Suprapubic skin (tissue), 4 donors: ENCODE measurements at regions not wholly inside any gene's neighbourhood (a gene's known extent, or its start where the extent isn't known, plus 50 kb on each side); places are given as distances from the start of the nearest gene placed in this dataset.

Source experiments
- DNase-seq, 2 donors: peaks; one replicate each; pipeline ENCODE4 v3.0.0-alpha.2; 2019; ENCODE audit warnings: low spot score in 2 of 2
- H3K27ac ChIP-seq: fragments of 200-600 bp; sonication (generic); one replicate; pipeline ENCODE4 v1.5.1; 2019
- H3K27me3 ChIP-seq: fragments of 200-600 bp; sonication (generic); one replicate; pipeline ENCODE4 v1.5.1; 2019
- H3K36me3 ChIP-seq: fragments of 200-600 bp; sonication (generic); one replicate; pipeline ENCODE4 v1.5.1; 2019
- H3K4me1 ChIP-seq: fragments of 200-600 bp; sonication (generic); one replicate; pipeline ENCODE4 v1.5.1; 2019
- H3K4me3 ChIP-seq: fragments of 200-600 bp; sonication (generic); one replicate; pipeline ENCODE4 v1.5.1; 2019; ENCODE audit warnings: mild to moderate bottlenecking
- H3K9me3 ChIP-seq: fragments of 200-600 bp; sonication (generic); one replicate; pipeline ENCODE4 v1.5.1; 2019
- EP300 ChIP-seq: sonication (generic); formaldehyde crosslinking; IDR thresholded peaks from one replicate; pipeline ENCODE4 v1.6.1; 2017; ENCODE audit warnings: antibody characterized with exemption
- POLR2A ChIP-seq, 2 donors: fragments of 450-650 bp; IDR thresholded peaks; one replicate each; pipeline ENCODE4 v1.6.1; 2017; ENCODE audit warnings: antibody characterized with exemption in 2 of 2, mild to moderate bottlenecking in 2 of 2, moderate library complexity in 2 of 2
- POLR2AphosphoS5 ChIP-seq, 3 donors: sonication (generic); formaldehyde crosslinking; IDR thresholded peaks; one replicate each; pipeline ENCODE4 v1.6.1; 2017; ENCODE audit warnings: antibody characterized with exemption in 3 of 3
- WGBS: methylation state at CpG from one replicate; pipeline ENCODE4 v1.1.5; 2018; 5-methylcytosine and 5-hydroxymethylcytosine counted together
- TF ChIP-seq, protein P1 (sequence below), 2 donors: fragments of 200-600 bp in 1 of 2; fragments of 450-650 bp in 1 of 2; sonication (generic) in 1 of 2; IDR thresholded peaks; one replicate each; pipeline ENCODE4 v1.5.1; 2016 to 2019; ENCODE audit warnings: antibody characterized with exemption in 2 of 2, mild to moderate bottlenecking in 1 of 2, moderate library complexity in 1 of 2

GRCh38 chr4:41364876-41365275 lies 108.1 kb downstream of the UCHL1 start:
- H3K36me3 ChIP-seq, result no peaks in the 10 kb centered on the region
- TF ChIP-seq EP300 (no peak), POLR2AphosphoS5 (IDR thresholded peaks at IDR 0.05) (no peak), POLR2A (IDR thresholded peaks at IDR 0.05) (no peak)
- TF ChIP-seq, protein P1, sequence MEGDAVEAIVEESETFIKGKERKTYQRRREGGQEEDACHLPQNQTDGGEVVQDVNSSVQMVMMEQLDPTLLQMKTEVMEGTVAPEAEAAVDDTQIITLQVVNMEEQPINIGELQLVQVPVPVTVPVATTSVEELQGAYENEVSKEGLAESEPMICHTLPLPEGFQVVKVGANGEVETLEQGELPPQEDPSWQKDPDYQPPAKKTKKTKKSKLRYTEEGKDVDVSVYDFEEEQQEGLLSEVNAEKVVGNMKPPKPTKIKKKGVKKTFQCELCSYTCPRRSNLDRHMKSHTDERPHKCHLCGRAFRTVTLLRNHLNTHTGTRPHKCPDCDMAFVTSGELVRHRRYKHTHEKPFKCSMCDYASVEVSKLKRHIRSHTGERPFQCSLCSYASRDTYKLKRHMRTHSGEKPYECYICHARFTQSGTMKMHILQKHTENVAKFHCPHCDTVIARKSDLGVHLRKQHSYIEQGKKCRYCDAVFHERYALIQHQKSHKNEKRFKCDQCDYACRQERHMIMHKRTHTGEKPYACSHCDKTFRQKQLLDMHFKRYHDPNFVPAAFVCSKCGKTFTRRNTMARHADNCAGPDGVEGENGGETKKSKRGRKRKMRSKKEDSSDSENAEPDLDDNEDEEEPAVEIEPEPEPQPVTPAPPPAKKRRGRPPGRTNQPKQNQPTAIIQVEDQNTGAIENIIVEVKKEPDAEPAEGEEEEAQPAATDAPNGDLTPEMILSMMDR (IDR thresholded peaks at IDR 0.05), result no peak
- H3K4me1 ChIP-seq, result peaks cover 56% of the 10 kb centered on the region
- DNase-seq, result no peak
- H3K9me3 ChIP-seq, result no peaks in the 10 kb centered on the region
- H3K27ac ChIP-seq, result peak overlapping the region; percentile 78
- 21% methylated on average over 3 of the region's 3 CpGs for WGBS
- H3K4me3 ChIP-seq, result no peak overlapping the region
- no peaks in the 10 kb centered on the region for H3K27me3 ChIP-seq

GRCh38 chr4:41365681-41366080 lies 109.0 kb downstream of the UCHL1 start:
- TF ChIP-seq EP300 (no peak), POLR2A (IDR thresholded peaks at IDR 0.05) (no peak), POLR2AphosphoS5 (IDR thresholded peaks at IDR 0.05) (no peak)
- TF ChIP-seq, protein P1 (IDR thresholded peaks at IDR 0.05), result no peak
- DNase-seq, result no peak
- no peaks in the 10 kb centered on the region for H3K36me3 ChIP-seq
- H3K4me3 ChIP-seq, result no peak overlapping the region
- H3K9me3 ChIP-seq, result no peaks in the 10 kb centered on the region
- peaks cover 58% of the 10 kb centered on the region for H3K4me1 ChIP-seq
- no peaks in the 10 kb centered on the region for H3K27me3 ChIP-seq
- no peak overlapping the region for H3K27ac ChIP-seq
- 71% methylated on average over 4 of the region's 4 CpGs for WGBS

DNA sequence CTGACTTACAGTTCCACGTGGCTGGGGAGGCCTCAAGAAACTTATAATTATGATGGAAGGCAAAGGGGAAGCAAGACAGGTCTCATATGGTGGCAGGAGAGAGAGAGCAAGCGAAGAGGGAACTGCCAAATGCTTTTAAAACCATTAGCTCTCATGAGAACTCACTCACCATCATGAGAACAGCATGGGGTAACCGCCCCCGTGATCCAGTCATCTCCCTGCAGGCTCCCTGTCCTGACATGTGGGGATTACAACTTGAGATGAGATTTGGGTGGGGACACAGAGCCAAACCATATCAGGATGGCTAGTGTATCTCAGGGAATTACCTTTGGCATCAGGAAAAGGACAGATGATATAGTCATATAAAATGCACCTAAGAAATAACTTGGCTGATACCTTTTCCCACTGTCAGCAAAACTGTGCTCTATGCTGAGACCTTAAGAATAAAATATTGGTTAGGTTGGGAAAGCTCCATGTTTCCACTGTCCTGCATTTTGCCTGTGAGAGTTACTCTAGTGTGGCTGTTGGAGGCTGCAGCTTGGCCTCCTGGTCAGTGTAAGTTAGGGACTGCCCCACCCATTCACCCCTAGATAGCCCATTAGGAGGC lies 110.3 kb downstream of the UCHL1 start:
- H3K4me3 ChIP-seq, result no peak overlapping the region
- H3K9me3 ChIP-seq, result no peaks in the 10 kb centered on the region
- no peaks in the 10 kb centered on the region for H3K27me3 ChIP-seq
- H3K36me3 ChIP-seq, result no peaks in the 10 kb centered on the region
- H3K4me1 ChIP-seq, result peaks cover 45% of the 10 kb centered on the region
- no peak overlapping the region for H3K27ac ChIP-seq
- TF ChIP-seq POLR2AphosphoS5 (IDR thresholded peaks at IDR 0.05) (no peak), POLR2A (IDR thresholded peaks at IDR 0.05) (no peak), EP300 (no peak)
- TF ChIP-seq, protein P1 (IDR thresholded peaks at IDR 0.05), result no peak
- WGBS, result 82% methylated on average over 4 of the region's 4 CpGs
- DNase-seq, result no peak

DNA sequence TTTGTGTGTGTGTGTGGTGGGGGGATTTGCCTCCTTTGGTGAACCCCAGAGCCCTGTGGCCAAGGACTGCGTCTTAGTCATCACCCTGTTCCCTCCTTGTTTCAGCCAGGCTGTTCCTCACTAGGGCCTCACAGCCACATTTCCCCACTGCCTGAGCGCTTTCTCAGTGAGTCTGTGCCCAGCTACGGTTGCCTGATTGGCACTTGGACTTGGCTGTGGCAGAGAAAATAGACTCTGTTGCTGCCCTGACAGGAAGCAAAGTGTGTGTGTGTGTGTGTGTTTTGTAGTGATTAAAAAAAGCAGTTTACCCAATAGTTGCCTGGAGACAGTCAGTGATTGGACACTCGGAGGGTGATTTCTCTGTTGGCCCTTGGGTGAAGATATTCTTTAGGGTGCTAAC lies 113.0 kb downstream of the UCHL1 start:
- no peak overlapping the region for H3K4me3 ChIP-seq
- WGBS, result 39% methylated on average over 4 of the region's 4 CpGs
- TF ChIP-seq, protein P1 (IDR thresholded peaks at IDR 0.05), result no peak
- TF ChIP-seq POLR2A (IDR thresholded peaks at IDR 0.05), result no peak
- no peak for TF ChIP-seq POLR2AphosphoS5 (IDR thresholded peaks at IDR 0.05)
- TF ChIP-seq EP300, result no peak
- peaks cover 19% of the 10 kb centered on the region for H3K4me1 ChIP-seq
- H3K27ac ChIP-seq, result no peak overlapping the region
- no peaks in the 10 kb centered on the region for H3K36me3 ChIP-seq
- no peaks in the 10 kb centered on the region for H3K27me3 ChIP-seq
- no peak for DNase-seq
- no peaks in the 10 kb centered on the region for H3K9me3 ChIP-seq

GRCh38 chr4:41373221-41373620 lies 116.5 kb downstream of the UCHL1 start:
- peaks cover 21% of the 10 kb centered on the region for H3K4me1 ChIP-seq
- H3K4me3 ChIP-seq, result no peak overlapping the region
- H3K9me3 ChIP-seq, result no peaks in the 10 kb centered on the region
- H3K36me3 ChIP-seq, result no peaks in the 10 kb centered on the region
- no peak overlapping the region for H3K27ac ChIP-seq
- no peaks in the 10 kb centered on the region for H3K27me3 ChIP-seq
- DNase-seq, result no peak
- no peak for TF ChIP-seq POLR2A (IDR thresholded peaks at IDR 0.05)
- no peak for TF ChIP-seq EP300
- no peak for TF ChIP-seq POLR2AphosphoS5 (IDR thresholded peaks at IDR 0.05)
- TF ChIP-seq, protein P1 (IDR thresholded peaks at IDR 0.05), result no peak
- 73% methylated on average over 3 of the region's 3 CpGs for WGBS
